ENCODE measurements at regions not wholly inside any gene's neighbourhood (a gene's known extent, or its start where the extent isn't known, plus 50 kb on each side); places are given as distances from the start of the nearest gene placed in this dataset.

DNA sequence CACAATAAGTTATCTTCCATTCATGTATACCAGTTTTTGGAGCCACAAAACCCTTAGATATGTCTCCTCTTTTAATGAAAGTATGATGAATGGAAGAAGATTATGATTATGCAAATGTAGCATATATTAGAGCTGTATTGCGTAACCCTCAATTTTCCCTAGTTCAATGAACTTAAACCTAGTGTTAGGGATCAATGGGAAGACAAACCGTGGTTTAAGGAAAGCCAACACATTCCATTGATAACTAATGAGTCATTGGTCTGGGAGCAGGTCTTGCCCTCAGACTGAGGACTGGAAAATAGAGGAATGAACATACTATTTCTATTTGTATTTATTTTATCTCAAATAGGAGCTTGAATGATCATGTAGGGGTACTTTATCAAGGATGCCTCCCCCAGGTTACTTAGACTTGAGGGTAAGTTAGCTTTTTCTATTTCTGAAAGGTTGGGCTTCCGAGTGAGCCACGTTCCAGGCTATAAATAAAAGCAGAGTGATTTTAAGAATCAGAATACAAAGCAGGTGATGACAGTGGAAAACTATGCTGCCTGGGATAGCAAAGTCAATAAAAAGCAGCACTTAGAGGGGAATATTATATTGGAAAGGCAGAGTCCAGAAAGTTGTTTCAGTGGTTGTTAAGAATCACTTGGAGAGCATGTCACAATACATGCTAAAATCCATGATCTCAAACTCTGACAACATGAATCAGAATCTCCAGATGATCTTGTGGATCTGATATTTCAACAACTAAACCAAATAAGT lies 356.0 kb downstream of the ADAM29 start:
- no peak for DNase-seq (ENCODE audit: extremely low read depth, low read depth)
- TF ChIP-seq, protein P1, sequence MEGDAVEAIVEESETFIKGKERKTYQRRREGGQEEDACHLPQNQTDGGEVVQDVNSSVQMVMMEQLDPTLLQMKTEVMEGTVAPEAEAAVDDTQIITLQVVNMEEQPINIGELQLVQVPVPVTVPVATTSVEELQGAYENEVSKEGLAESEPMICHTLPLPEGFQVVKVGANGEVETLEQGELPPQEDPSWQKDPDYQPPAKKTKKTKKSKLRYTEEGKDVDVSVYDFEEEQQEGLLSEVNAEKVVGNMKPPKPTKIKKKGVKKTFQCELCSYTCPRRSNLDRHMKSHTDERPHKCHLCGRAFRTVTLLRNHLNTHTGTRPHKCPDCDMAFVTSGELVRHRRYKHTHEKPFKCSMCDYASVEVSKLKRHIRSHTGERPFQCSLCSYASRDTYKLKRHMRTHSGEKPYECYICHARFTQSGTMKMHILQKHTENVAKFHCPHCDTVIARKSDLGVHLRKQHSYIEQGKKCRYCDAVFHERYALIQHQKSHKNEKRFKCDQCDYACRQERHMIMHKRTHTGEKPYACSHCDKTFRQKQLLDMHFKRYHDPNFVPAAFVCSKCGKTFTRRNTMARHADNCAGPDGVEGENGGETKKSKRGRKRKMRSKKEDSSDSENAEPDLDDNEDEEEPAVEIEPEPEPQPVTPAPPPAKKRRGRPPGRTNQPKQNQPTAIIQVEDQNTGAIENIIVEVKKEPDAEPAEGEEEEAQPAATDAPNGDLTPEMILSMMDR (IDR thresholded peaks at IDR 0.05; ENCODE audit: low read depth, low read length) = no peak

DNA sequence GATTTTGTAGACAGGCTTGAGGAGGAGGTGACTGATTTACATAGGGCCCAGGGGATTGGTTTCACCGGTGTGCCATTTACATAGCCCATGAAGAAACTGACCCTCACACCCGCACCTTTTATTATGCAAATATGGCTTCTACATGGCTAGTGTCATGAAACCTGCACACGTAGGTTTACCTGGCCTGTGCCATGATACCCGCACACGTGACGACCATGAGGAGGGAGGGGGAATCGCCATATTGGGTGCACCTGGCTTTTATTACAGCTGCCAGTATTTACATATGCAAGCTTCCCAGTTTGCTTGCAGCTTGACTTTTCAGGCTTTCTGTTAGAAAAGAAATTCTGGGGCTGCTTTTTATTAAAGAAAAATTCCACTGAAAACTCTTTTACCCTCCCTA lies 359.7 kb downstream of the ADAM29 start:
- no peak for DNase-seq (ENCODE audit: extremely low read depth, low read depth)
- TF ChIP-seq, protein P1 (IDR thresholded peaks at IDR 0.05; ENCODE audit: low read depth, low read length) = no peak

DNA sequence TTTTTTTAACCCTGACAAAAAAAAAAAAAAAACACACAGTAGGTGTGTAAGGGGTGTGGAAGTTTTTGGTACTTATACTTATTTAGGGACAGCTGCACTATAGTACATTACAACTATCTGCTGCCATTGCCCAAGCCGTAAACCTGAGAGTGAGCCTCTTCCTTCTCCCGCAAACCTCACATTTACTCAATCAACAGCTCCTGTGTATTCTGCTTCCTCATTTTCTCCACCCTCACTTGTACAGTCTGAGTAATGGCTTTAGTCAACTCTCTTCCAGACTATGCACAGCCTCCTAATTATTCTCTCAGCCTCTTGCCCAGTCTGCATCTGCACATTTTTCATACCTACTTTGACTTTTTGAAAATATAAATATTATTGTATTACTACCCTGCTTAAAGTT lies 362.0 kb downstream of the ADAM29 start:
- TF ChIP-seq, protein P1 (IDR thresholded peaks at IDR 0.05; ENCODE audit: low read depth, low read length) = no peak
- no peak for DNase-seq (ENCODE audit: extremely low read depth, low read depth)

DNA sequence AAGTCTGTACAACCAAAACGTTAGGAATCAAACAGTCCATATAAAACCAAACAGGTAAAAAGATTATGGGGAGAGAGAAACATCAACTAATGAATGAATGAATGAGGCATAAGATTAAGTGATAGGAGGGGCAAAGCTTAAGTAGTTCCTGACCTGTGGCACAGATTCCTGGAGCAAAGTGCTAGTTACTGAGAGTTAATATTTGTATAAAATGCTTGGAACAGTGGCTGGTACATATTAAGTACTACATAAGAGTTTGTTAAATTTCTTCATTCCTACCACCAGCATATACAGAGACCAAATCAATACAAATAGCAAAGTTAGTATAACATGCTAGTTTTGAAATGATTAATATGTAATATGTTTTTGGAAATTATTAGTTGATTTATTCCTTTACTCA lies 363.7 kb downstream of the ADAM29 start:
- TF ChIP-seq, protein P1 (IDR thresholded peaks at IDR 0.05; ENCODE audit: low read depth, low read length) = no peak
- DNase-seq (ENCODE audit: extremely low read depth, low read depth) = no peak

- TF ChIP-seq, protein P1 (IDR thresholded peaks at IDR 0.05; ENCODE audit: low read depth, low read length) = no peak
- no peak for DNase-seq (ENCODE audit: extremely low read depth, low read depth)
These were observed 364.2 kb downstream of the ADAM29 start for GRCh38 chr4:175282407-175282806.

DNA sequence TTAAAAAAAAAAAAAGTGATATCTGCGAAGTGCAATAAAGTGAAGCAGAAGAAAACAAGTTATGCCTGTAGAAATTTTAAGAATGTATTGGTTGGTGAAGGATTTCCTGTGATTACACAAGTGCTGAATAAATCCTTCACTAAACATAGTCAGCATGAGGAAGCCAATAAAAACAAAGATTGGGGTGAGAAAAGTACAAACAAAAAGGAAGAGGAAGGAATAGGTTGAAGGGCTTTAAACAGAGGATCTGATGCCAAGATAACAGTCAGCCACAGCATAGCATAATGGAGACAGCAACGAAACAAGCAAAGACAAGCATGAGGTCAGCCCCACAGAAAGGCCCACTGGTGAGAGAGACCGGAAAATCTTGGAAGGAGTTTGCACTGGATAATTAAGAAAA lies 372.2 kb downstream of the ADAM29 start:
- TF ChIP-seq, protein P1 (IDR thresholded peaks at IDR 0.05; ENCODE audit: low read depth, low read length) = no peak
- no peak for DNase-seq (ENCODE audit: extremely low read depth, low read depth)

GRCh38 chr4:175297965-175298565 lies 379.9 kb downstream of the ADAM29 start:
- no peak for DNase-seq (ENCODE audit: extremely low read depth, low read depth)

More at GRCh38 chr4:175297965-175298565, 379.9 kb downstream of the ADAM29 start:
- TF ChIP-seq, protein P1 (IDR thresholded peaks at IDR 0.05; ENCODE audit: low read depth, low read length) = no peak

Data from AG09319 (cell line).